Transverse colon (tissue), 4 donors: ENCODE measurements at regions not wholly inside any gene's neighbourhood (a gene's known extent, or its start where the extent isn't known, plus 50 kb on each side); places are given as distances from the start of the nearest gene placed in this dataset.

Source experiments
- DNase-seq: peaks from one replicate; pipeline ENCODE4 v3.0.0-alpha.2; 2019
- H3K27ac ChIP-seq, 4 donors: fragments of 200-600 bp; sonication (generic); 2 replicates each; pipeline ENCODE4 v1.5.1; 2016 to 2018; ENCODE audit warnings: inconsistent platforms in 4 of 4
- H3K27me3 ChIP-seq: fragments of 200-600 bp; sonication (generic); 2 replicates; pipeline ENCODE4 v1.5.1; 2017; ENCODE audit warnings: inconsistent platforms
- H3K36me3 ChIP-seq, 4 donors: fragments of 200-600 bp; sonication (generic); 2 replicates each; pipeline ENCODE4 v1.5.1; 2017 to 2019; ENCODE audit warnings: inconsistent platforms in 4 of 4
- H3K4me1 ChIP-seq, 4 donors: fragments of 200-600 bp; sonication (generic); 2 replicates each; pipeline ENCODE4 v1.5.1; 2017 to 2020; ENCODE audit warnings: inconsistent platforms in 4 of 4
- H3K4me3 ChIP-seq, 4 donors: fragments of 200-600 bp; sonication (generic); 1 replicate in 1 of 4; 2 replicates in 3 of 4; pipeline versions ENCODE4 v1.5.1 to v1.6.1; 2017 to 2019; ENCODE audit warnings: inconsistent platforms in 4 of 4
- H3K9me3 ChIP-seq, 2 donors: fragments of 200-600 bp; sonication (generic); 2 replicates each; pipeline ENCODE4 v1.5.1; 2017 to 2019; ENCODE audit warnings: inconsistent platforms in 2 of 2
- CTCF ChIP-seq, 5 experiments: fragments of 200-600 bp in 3 of 5; fragments of 450-650 bp in 2 of 5; sonication (generic) in 3 of 5; IDR thresholded peaks; 1 replicate in 2 of 5; 2 replicates in 3 of 5; pipeline ENCODE4 v1.5.1; 2016 to 2017; ENCODE audit warnings: antibody characterized with exemption in 5 of 5, inconsistent platforms in 3 of 5, mild to moderate bottlenecking in 2 of 5, moderate library complexity in 1 of 5
- EP300 ChIP-seq: sonication (generic); formaldehyde crosslinking; IDR thresholded peaks from one replicate; pipeline ENCODE4 v1.6.1; 2017; ENCODE audit warnings: antibody characterized with exemption, low read depth
- POLR2A ChIP-seq: fragments of 450-650 bp; IDR thresholded peaks from one replicate; pipeline ENCODE4 v1.6.1; 2016; ENCODE audit warnings: antibody characterized with exemption, mild to moderate bottlenecking, moderate library complexity
- POLR2AphosphoS5 ChIP-seq, 3 donors: sonication (generic); formaldehyde crosslinking; IDR thresholded peaks; one replicate each; pipeline ENCODE4 v1.6.1; 2016; ENCODE audit warnings: antibody characterized with exemption in 3 of 3
- WGBS, 2 donors: methylation state at CpG; one replicate each; pipeline ENCODE4 v1.1.5; 2018; ENCODE audit warnings: low coverage in 1 of 2; 5-methylcytosine and 5-hydroxymethylcytosine counted together
- in situ Hi-C, 4 donors: fragments of 200-750 bp; cut with MboI; loops; one replicate each; pipeline versions ENCODE4 v1.15.0 to v1.15.1; 2017; ENCODE audit warnings: low sequenced_read_pairs in 3 of 4, low pct_ligation_motif_present in 1 of 4, low pct_unique_long_range_greater_than_20kb in 1 of 4
- intact Hi-C: fragments of 100-400 bp; cut with DNase I; formaldehyde crosslinking; loops from one replicate; pipeline ENCODE4 v1.15.1; 2023; ENCODE audit warnings: low total_unique reads

GRCh38 chr14:87155856-87156488 lies 837.0 kb downstream of the GALC start:
- Histone ChIP-seq H3K27ac (no peak overlapping the region), H3K4me1 (no peaks in the 10 kb centered on the region), H3K9me3 (no peaks in the 10 kb centered on the region), H3K27me3 (no peaks in the 10 kb centered on the region), H3K4me3 (no peak overlapping the region), H3K36me3 (no peaks in the 10 kb centered on the region)
- intact Hi-C loops (no loop called here), in situ Hi-C loops (no loop called here)
- WGBS, 2 donors = 38 to 51% methylated on average over 1 of the region's 1 CpG
- no peak for TF ChIP-seq POLR2A
- no peak for TF ChIP-seq CTCF (IDR thresholded peaks at IDR 0.05)
- no peak for TF ChIP-seq EP300
- no peak for TF ChIP-seq POLR2AphosphoS5 (IDR thresholded peaks at IDR 0.05)
- no peak for DNase-seq

GRCh38 chr14:87153901-87154300 lies 839.1 kb downstream of the GALC start:
- Histone ChIP-seq H3K27me3 (no peaks in the 10 kb centered on the region), H3K9me3 (no peaks in the 10 kb centered on the region), H3K27ac (no peak overlapping the region), H3K36me3 (no peaks in the 10 kb centered on the region), H3K4me3 (no peak overlapping the region), H3K4me1 (peaks cover 0 to 3% (median 0%) of the 10 kb centered on the region in 4 donors)
- in situ Hi-C loops (no loop called here), intact Hi-C loops (no loop called here)
- 69 to 82% methylated on average over 4 of the region's 4 CpGs for WGBS, 2 donors
- no peak for DNase-seq
- TF ChIP-seq EP300 = no peak
- TF ChIP-seq POLR2AphosphoS5 (IDR thresholded peaks at IDR 0.05) = no peak
- TF ChIP-seq CTCF (IDR thresholded peaks at IDR 0.05) = no peak
- no peak for TF ChIP-seq POLR2A

- 74 to 78% methylated on average over 2 of the region's 2 CpGs for whole genome bisulfite sequencing, 2 donors
- in situ Hi-C loops = no loop called here
Measured at GRCh38 chr14:87153391-87153790, 839.6 kb downstream of the GALC start.

GRCh38 chr14:87152693-87153092 lies 840.3 kb downstream of the GALC start:
- in situ Hi-C loops = no loop called here
- 49 to 52% methylated on average over 5 of the region's 5 CpGs for WGBS, 2 donors
- peaks cover 0 to 3% (median 0%) of the 10 kb centered on the region in 4 donors for H3K4me1 ChIP-seq

More at GRCh38 chr14:87153391-87153790, 839.6 kb downstream of the GALC start:
- H3K4me1 ChIP-seq = peaks cover 0 to 3% (median 0%) of the 10 kb centered on the region in 4 donors
- H3K27me3 ChIP-seq = no peaks in the 10 kb centered on the region
- no peaks in the 10 kb centered on the region for H3K9me3 ChIP-seq
- no peaks in the 10 kb centered on the region for H3K36me3 ChIP-seq
- no peak overlapping the region for H3K4me3 ChIP-seq
- TF ChIP-seq POLR2A = no peak
- TF ChIP-seq EP300 = no peak
- TF ChIP-seq CTCF (IDR thresholded peaks at IDR 0.05) = no peak
- TF ChIP-seq POLR2AphosphoS5 (IDR thresholded peaks at IDR 0.05) = no peak
- intact Hi-C loops = no loop called here
- no peak for DNase-seq
- H3K27ac ChIP-seq = no peak overlapping the region

More at GRCh38 chr14:87152693-87153092, 840.3 kb downstream of the GALC start:
- Histone ChIP-seq H3K27ac (no peak overlapping the region), H3K36me3 (no peaks in the 10 kb centered on the region), H3K4me3 (no peak overlapping the region), H3K9me3 (no peaks in the 10 kb centered on the region), H3K27me3 (no peaks in the 10 kb centered on the region)
- no peak for TF ChIP-seq POLR2AphosphoS5 (IDR thresholded peaks at IDR 0.05)
- no peak for TF ChIP-seq POLR2A
- no peak for TF ChIP-seq CTCF (IDR thresholded peaks at IDR 0.05)
- TF ChIP-seq EP300 = no peak
- DNase-seq = no peak
- intact Hi-C loops = no loop called here
